Vagina (tissue), 2 donors: ENCODE measurements at regions not wholly inside any gene's neighbourhood (a gene's known extent, or its start where the extent isn't known, plus 50 kb on each side); places are given as distances from the start of the nearest gene placed in this dataset.
"Not testable (repeated sequence)": the region's sequence is repeated elsewhere in the genome, so short reads cannot be mapped to it uniquely, and the experiment has no call there.

Experiments
- DNase-seq, 2 donors: peaks; one replicate each; pipeline ENCODE4 v3.0.0-alpha.2; 2017; ENCODE audit errors: extremely low spot score in 2 of 2
- H3K27ac ChIP-seq: fragments of 200-600 bp; sonication (generic); one replicate; pipeline ENCODE4 v1.5.1; 2019
- H3K27me3 ChIP-seq: fragments of 200-600 bp; sonication (generic); one replicate; pipeline ENCODE4 v1.5.1; 2019
- H3K36me3 ChIP-seq, 2 donors: fragments of 200-600 bp; sonication (generic); one replicate each; pipeline ENCODE4 v1.5.1; 2017 to 2019
- H3K4me1 ChIP-seq: fragments of 200-600 bp; sonication (generic); one replicate; pipeline ENCODE4 v1.5.1; 2019
- H3K4me3 ChIP-seq, 2 donors: fragments of 200-600 bp; sonication (generic); 1 replicate in 1 of 2; 2 replicates in 1 of 2; pipeline ENCODE4 v1.5.1; 2016 to 2019
- H3K9me3 ChIP-seq: fragments of 200-600 bp; sonication (generic); one replicate; pipeline ENCODE4 v1.5.1; 2019
- POLR2A ChIP-seq, 2 donors: fragments of 450-650 bp; IDR thresholded peaks; one replicate each; pipeline ENCODE4 v1.6.1; 2017; ENCODE audit warnings: antibody characterized with exemption in 2 of 2, mild to moderate bottlenecking in 2 of 2, moderate library complexity in 2 of 2
- POLR2AphosphoS5 ChIP-seq, 2 donors: sonication (generic); formaldehyde crosslinking; IDR thresholded peaks; one replicate each; pipeline ENCODE4 v1.9.0; 2017; ENCODE audit warnings: antibody characterized with exemption in 2 of 2, mild to moderate bottlenecking in 2 of 2, low read depth in 1 of 2; ENCODE audit not compliant: insufficient read depth in 1 of 2
- intact Hi-C: fragments of 100-400 bp; cut with DNase I; formaldehyde crosslinking; loops from one replicate; pipeline ENCODE4 v1.15.1; 2023
- TF ChIP-seq, protein P1 (sequence below), 3 experiments: fragments of 450-650 bp in 2 of 3; fragments of 200-600 bp in 1 of 3; sonication (generic) in 1 of 3; IDR thresholded peaks; one replicate each; pipeline ENCODE4 v1.5.1; 2017 to 2019; ENCODE audit warnings: antibody characterized with exemption in 3 of 3, mild to moderate bottlenecking in 2 of 3, moderate library complexity in 2 of 3

DNA sequence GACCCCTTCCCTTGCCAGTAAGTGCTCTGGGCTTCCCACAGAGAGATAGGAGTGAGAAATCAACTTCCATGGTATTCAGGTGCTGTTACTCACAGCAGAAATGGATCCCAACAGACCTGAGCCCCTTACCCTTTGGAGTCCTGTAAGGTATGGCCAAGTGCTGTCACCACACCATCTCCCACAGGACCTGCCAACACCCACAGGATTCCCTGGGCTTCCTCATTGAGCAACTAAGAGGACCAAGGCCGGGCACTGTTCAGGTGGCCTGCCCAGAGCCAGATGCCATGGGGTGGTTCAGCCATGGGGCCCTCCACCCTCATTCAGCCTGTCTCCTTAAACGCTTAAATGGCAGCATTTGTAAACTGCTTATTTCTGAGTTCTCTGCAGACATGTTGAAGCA is 166.2 kb downstream of the TRIM43 start:
- H3K27ac ChIP-seq: no peak overlapping the region
- no peaks in the 10 kb centered on the region for H3K27me3 ChIP-seq
- H3K9me3 ChIP-seq: no peaks in the 10 kb centered on the region
- TF ChIP-seq POLR2A (IDR thresholded peaks at IDR 0.05) (no peak), POLR2AphosphoS5 (IDR thresholded peaks at IDR 0.05; ENCODE audit: insufficient read depth in 1 of 2, low read depth in 1 of 2) (no peak)
- TF ChIP-seq, protein P1, sequence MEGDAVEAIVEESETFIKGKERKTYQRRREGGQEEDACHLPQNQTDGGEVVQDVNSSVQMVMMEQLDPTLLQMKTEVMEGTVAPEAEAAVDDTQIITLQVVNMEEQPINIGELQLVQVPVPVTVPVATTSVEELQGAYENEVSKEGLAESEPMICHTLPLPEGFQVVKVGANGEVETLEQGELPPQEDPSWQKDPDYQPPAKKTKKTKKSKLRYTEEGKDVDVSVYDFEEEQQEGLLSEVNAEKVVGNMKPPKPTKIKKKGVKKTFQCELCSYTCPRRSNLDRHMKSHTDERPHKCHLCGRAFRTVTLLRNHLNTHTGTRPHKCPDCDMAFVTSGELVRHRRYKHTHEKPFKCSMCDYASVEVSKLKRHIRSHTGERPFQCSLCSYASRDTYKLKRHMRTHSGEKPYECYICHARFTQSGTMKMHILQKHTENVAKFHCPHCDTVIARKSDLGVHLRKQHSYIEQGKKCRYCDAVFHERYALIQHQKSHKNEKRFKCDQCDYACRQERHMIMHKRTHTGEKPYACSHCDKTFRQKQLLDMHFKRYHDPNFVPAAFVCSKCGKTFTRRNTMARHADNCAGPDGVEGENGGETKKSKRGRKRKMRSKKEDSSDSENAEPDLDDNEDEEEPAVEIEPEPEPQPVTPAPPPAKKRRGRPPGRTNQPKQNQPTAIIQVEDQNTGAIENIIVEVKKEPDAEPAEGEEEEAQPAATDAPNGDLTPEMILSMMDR (IDR thresholded peaks at IDR 0.05): no peak
- peak; percentile 42 to 90 for DNase-seq
- no peaks in the 10 kb centered on the region for H3K4me1 ChIP-seq
- H3K4me3 ChIP-seq: no peak overlapping the region
- H3K36me3 ChIP-seq: no peaks in the 10 kb centered on the region
- intact Hi-C loops: no loop called here

DNA sequence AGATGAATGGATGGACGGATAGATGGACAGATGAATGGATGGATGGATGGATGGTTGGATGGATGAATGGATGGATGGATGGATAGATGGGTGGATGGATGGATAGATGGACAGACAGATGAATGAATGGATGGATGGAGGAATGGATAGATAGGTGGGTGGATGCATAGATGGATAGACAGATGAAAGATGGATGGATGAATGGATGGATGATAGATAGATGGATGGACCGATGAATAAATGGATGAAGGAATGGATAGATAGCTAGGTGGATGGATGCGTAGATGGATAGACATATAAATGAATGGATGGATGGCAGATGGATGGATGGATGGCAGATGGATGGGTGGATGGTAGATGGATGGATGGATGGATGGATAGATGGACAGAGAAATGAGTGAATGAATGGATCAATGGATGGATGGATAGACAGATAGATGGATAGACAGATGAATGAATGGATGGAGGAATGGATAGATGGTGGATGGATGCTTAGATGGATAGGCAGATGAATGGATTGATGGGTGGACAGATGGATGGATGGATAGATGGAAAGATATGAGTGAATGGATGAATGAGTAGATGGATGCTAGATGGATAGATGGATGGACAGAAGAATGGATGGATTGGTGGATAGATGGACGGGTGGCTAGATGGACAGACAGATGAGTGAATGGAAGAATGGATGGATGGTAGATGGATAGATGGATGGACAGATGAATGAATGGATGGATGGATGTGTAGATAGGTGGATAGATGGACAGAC is 167.9 kb downstream of the TRIM43 start:
- Histone ChIP-seq H3K27ac (no peak overlapping the region), H3K27me3 (no peaks in the 10 kb centered on the region), H3K36me3 (no peaks in the 10 kb centered on the region), H3K9me3 (no peaks in the 10 kb centered on the region), H3K4me1 (no peaks in the 10 kb centered on the region), H3K4me3 (no peak overlapping the region)
- intact Hi-C loops: no loop called here
- no peak for TF ChIP-seq POLR2AphosphoS5 (IDR thresholded peaks at IDR 0.05; ENCODE audit: insufficient read depth in 1 of 2, low read depth in 1 of 2)
- TF ChIP-seq, protein P1 (IDR thresholded peaks at IDR 0.05): no peak
- no peak for TF ChIP-seq POLR2A (IDR thresholded peaks at IDR 0.05)
- DNase-seq: no peak

DNA sequence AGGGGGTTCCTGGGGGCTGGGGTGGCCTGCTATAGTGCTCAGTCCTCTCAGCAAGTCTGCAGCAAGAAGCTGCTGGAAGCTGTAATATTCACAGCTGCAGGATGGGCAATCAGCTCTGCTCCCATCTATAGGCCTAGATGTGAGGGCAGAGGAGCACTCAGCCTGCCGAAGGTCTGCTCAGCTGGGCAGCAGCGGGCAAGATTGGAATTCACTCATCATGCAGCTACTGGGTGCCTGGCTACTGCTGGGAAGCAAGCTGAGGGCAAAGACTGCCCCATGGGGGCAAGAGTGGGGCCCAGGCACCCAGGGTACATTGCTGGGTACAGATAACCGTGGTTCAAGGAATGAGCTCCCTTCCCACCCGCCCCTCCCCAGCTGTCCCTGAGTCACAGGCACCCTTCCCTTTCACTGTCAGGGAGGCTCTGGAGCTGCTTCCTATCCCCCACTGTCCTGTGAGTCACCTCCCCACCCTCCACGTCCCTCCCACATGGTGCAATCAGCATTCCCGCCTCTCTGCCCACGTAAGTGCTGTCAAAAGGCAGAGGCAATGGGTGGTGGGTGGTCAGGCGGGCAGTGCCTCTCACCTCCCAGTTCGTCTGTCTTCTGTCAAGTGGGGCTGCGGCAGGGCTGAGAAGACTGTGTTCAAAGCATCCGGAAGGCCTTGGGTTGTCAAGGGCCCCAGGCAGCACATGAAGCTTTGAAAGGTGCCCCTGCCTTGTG is 169.2 kb downstream of the TRIM43 start:
- intact Hi-C loops: no loop called here
- DNase-seq: peak in 1 of 2 donors; percentile 77
- no peak overlapping the region for H3K4me3 ChIP-seq

DNA sequence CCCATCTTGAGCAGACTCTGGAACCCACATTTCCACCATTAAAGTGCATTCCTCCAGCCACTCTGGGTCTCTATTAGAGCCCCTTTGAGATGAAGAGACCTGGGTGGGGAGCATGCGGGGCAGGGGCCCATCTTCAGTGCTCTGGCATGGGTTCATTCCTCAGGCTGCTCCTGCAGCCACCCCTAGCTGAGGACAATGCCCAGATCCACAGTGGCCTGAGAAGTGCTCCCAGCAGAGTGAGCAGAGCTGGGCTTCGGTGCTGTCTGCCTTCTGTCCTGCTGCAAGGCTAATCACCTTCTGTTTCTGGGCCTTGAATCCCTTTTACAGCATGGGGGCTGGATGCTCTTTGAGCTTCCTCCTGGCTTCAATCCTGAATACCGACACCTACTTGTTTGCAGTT is 169.8 kb downstream of the TRIM43 start:
- no peak for DNase-seq
- Histone ChIP-seq H3K27ac (no peak overlapping the region), H3K4me1 (no peaks in the 10 kb centered on the region), H3K27me3 (no peaks in the 10 kb centered on the region), H3K4me3 (no peak overlapping the region), H3K36me3 (no peaks in the 10 kb centered on the region), H3K9me3 (no peaks in the 10 kb centered on the region)
- TF ChIP-seq, protein P1 (IDR thresholded peaks at IDR 0.05): no peak
- no peak for TF ChIP-seq POLR2AphosphoS5 (IDR thresholded peaks at IDR 0.05; ENCODE audit: insufficient read depth in 1 of 2, low read depth in 1 of 2)
- TF ChIP-seq POLR2A (IDR thresholded peaks at IDR 0.05): no peak
- intact Hi-C loops: no loop called here

More for the DNA sequence above, 169.2 kb downstream of the TRIM43 start:
- Histone ChIP-seq H3K36me3 (no peaks in the 10 kb centered on the region), H3K27ac (no peak overlapping the region), H3K9me3 (no peaks in the 10 kb centered on the region), H3K27me3 (no peaks in the 10 kb centered on the region), H3K4me1 (no peaks in the 10 kb centered on the region)
- TF ChIP-seq, protein P1 (IDR thresholded peaks at IDR 0.05): no peak
- no peak for TF ChIP-seq POLR2A (IDR thresholded peaks at IDR 0.05)
- no peak for TF ChIP-seq POLR2AphosphoS5 (IDR thresholded peaks at IDR 0.05; ENCODE audit: insufficient read depth in 1 of 2, low read depth in 1 of 2)

DNA sequence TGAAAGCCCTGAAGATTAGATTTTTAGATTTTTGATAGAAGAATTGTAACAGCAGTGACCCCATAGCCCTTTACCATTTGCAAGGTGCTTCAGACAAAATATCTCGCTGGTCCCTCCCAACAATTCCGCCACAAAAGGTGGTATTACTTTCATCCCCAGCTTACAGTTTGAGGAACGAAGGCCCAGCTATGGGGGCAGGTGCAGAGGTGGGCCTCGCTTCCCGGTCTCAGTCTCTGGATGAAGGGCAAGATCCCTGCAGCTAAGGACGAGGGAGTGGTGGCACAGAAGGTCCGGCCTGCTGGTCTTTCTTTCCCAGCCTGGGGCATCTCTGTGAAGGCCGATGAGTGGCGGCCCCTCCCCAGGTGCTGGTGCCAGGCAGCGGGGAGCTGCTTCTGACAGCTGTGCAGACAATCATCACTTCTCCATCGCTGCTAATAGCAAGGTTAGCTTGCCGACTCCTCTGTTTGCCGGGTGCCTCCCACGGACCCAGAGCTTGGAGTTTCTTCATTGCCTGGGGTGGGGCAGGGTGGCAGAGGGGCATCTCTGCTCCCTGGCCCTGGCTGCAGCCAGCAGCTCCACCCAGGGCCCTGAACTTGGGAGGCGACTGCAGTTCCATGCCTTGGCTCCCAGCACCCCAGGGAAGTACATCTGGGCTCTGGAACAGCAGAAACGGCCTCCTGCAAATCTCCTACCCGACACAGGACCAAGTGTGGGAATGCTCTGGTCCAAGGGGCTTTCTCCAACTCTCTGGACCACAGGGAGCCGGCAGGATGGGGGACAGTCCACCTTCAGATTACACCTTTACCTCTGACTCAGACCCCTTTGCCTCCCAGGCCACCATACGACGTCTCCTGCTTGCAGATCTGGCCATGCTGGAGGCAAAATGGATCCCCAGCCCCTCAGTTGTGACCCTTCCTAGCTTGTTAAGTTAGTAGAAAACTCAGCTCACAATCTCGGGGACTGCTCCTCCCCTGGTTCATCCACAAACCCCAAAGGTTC is 170.5 kb downstream of the TRIM43 start:
- H3K9me3 ChIP-seq, H3K27ac ChIP-seq, H3K4me3 ChIP-seq, H3K27me3 ChIP-seq, H3K4me1 ChIP-seq, intact Hi-C loops, H3K36me3 ChIP-seq: not testable (repeated sequence)
- peak in 1 of 2 donors; percentile 61 for DNase-seq

DNA sequence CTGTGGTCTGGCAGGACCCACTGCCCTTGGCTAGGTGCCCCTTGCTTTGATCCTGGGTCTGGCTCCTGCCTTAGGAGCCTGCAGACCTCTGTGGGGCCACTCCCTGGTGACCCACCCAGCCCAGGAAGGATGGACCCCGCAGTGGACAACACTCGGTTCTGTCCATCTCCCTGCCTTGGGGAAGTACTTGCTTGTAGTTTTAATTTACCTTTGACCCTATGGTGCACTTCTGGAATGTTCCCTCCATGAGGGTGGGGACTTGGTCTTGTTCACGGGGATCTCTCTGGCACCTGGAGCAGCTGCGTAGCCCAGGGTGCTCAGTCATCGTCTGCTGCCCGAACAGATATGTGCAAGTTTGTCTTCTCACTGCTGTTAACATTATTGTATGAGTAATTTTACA is 171.3 kb downstream of the TRIM43 start:
- intact Hi-C loops, H3K4me3 ChIP-seq, H3K27ac ChIP-seq, H3K4me1 ChIP-seq, H3K9me3 ChIP-seq, H3K27me3 ChIP-seq, H3K36me3 ChIP-seq: not testable (repeated sequence)
- DNase-seq: peak in 1 of 2 donors; percentile 29

DNA sequence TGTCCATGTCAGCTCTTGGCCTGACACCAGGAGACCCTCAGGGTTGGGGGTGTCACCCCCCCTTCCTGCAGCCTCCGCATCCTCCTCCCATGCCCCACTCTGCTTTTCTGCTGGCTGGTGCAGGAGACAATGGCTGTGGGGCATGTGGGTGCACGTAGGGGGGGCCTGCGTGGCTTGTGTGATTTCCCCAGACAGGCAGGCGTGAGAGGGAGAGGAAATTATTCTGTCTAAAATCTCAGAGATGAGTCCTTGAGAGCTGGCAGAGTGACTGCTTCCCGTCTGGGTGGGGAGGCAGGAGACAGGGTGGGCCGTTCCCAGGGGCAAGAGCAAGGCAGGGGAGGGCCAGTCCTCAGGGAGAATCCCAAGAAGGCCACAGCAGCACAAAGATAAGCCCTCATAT is 173.2 kb downstream of the TRIM43 start:
- H3K36me3 ChIP-seq, H3K27ac ChIP-seq, H3K4me3 ChIP-seq, H3K4me1 ChIP-seq, DNase-seq, H3K27me3 ChIP-seq, H3K9me3 ChIP-seq, intact Hi-C loops: not testable (repeated sequence)
